ENCODE measurements at regions not wholly inside any gene's neighbourhood (a gene's known extent, or its start where the extent isn't known, plus 50 kb on each side); places are given as distances from the start of the nearest gene placed in this dataset.

- Histone ChIP-seq H3K27me3 (ENCODE audit: insufficient read depth, poor library complexity, severe bottlenecking) (no peaks in the 10 kb centered on the region), H3K36me3 (ENCODE audit: low read depth) (no peaks in the 10 kb centered on the region), H3K27ac (ENCODE audit: poor library complexity, severe bottlenecking) (no peak overlapping the region), H3K4me1 (ENCODE audit: insufficient read depth, poor library complexity, severe bottlenecking) (peaks cover 2% of the 10 kb centered on the region), H3K9me3 (ENCODE audit: severe bottlenecking) (no peaks in the 10 kb centered on the region), H3K4me3 (ENCODE audit: severe bottlenecking) (no peak overlapping the region)
- TF ChIP-seq CTCF (IDR thresholded peaks at IDR 0.05; ENCODE audit: poor library complexity, severe bottlenecking), result no peak
- DNase-seq (ENCODE audit: low spot score) (no peak), ATAC-seq (ENCODE audit: low read depth) (no peak)
Observed at GRCh38 chr9:78133751-78134150, 102.1 kb upstream of the CEP78 start.

- peaks cover 2% of the 10 kb centered on the region for H3K4me1 ChIP-seq (ENCODE audit: insufficient read depth, poor library complexity, severe bottlenecking)
- DNase-seq (ENCODE audit: low spot score), result no peak
- no peak overlapping the region for H3K27ac ChIP-seq (ENCODE audit: poor library complexity, severe bottlenecking)
- no peaks in the 10 kb centered on the region for H3K36me3 ChIP-seq (ENCODE audit: low read depth)
- no peak for TF ChIP-seq CTCF (IDR thresholded peaks at IDR 0.05; ENCODE audit: poor library complexity, severe bottlenecking)
- ATAC-seq (ENCODE audit: low read depth), result no peak
- no peak overlapping the region for H3K4me3 ChIP-seq (ENCODE audit: severe bottlenecking)
- no peaks in the 10 kb centered on the region for H3K27me3 ChIP-seq (ENCODE audit: insufficient read depth, poor library complexity, severe bottlenecking)
- no peaks in the 10 kb centered on the region for H3K9me3 ChIP-seq (ENCODE audit: severe bottlenecking)
Observed at GRCh38 chr9:78132701-78133058, 101.1 kb upstream of the GNAQ start.

GRCh38 chr9:78131969-78132700 is 100.5 kb upstream of the GNAQ start:
- ATAC-seq (ENCODE audit: low read depth), result peak; percentile 63; the same call in 2 of the 3 replicates
- Histone ChIP-seq H3K27ac (ENCODE audit: poor library complexity, severe bottlenecking) (no peak overlapping the region), H3K4me3 (ENCODE audit: severe bottlenecking) (no peak overlapping the region), H3K36me3 (ENCODE audit: low read depth) (no peaks in the 10 kb centered on the region), H3K9me3 (ENCODE audit: severe bottlenecking) (no peaks in the 10 kb centered on the region), H3K27me3 (ENCODE audit: insufficient read depth, poor library complexity, severe bottlenecking) (no peaks in the 10 kb centered on the region), H3K4me1 (ENCODE audit: insufficient read depth, poor library complexity, severe bottlenecking) (peaks cover 2% of the 10 kb centered on the region)
- no peak for TF ChIP-seq CTCF (IDR thresholded peaks at IDR 0.05; ENCODE audit: poor library complexity, severe bottlenecking)
- DNase-seq (ENCODE audit: low spot score), result no peak

GRCh38 chr9:78130853-78131252 is 99.2 kb upstream of the GNAQ start:
- H3K27ac ChIP-seq (ENCODE audit: poor library complexity, severe bottlenecking), result no peak overlapping the region
- ATAC-seq (ENCODE audit: low read depth) (no peak), DNase-seq (ENCODE audit: low spot score) (no peak)
- H3K36me3 ChIP-seq (ENCODE audit: low read depth), result no peaks in the 10 kb centered on the region
- no peak for TF ChIP-seq CTCF (IDR thresholded peaks at IDR 0.05; ENCODE audit: poor library complexity, severe bottlenecking)
- H3K9me3 ChIP-seq (ENCODE audit: severe bottlenecking), result no peaks in the 10 kb centered on the region
- no peak overlapping the region for H3K4me3 ChIP-seq (ENCODE audit: severe bottlenecking)
- H3K27me3 ChIP-seq (ENCODE audit: insufficient read depth, poor library complexity, severe bottlenecking), result no peaks in the 10 kb centered on the region
- peaks cover 2% of the 10 kb centered on the region for H3K4me1 ChIP-seq (ENCODE audit: insufficient read depth, poor library complexity, severe bottlenecking)

- Histone ChIP-seq H3K27ac (ENCODE audit: poor library complexity, severe bottlenecking) (no peak overlapping the region), H3K36me3 (ENCODE audit: low read depth) (no peaks in the 10 kb centered on the region), H3K4me1 (ENCODE audit: insufficient read depth, poor library complexity, severe bottlenecking) (peaks cover 2% of the 10 kb centered on the region), H3K9me3 (ENCODE audit: severe bottlenecking) (no peaks in the 10 kb centered on the region), H3K4me3 (ENCODE audit: severe bottlenecking) (no peak overlapping the region), H3K27me3 (ENCODE audit: insufficient read depth, poor library complexity, severe bottlenecking) (no peaks in the 10 kb centered on the region)
- TF ChIP-seq CTCF (IDR thresholded peaks at IDR 0.05; ENCODE audit: poor library complexity, severe bottlenecking), result peak; percentile 22
- DNase-seq (ENCODE audit: low spot score) (no peak), ATAC-seq (ENCODE audit: low read depth) (no peak)
Observed at GRCh38 chr9:78130004-78130403, 98.4 kb upstream of the GNAQ start.

Data from RWPE2 (cell line).